Endodermal cell (in vitro differentiated cells): ENCODE measurements at regions not wholly inside any gene's neighbourhood (a gene's known extent, or its start where the extent isn't known, plus 50 kb on each side); places are given as distances from the start of the nearest gene placed in this dataset.

Experiments used
- DNase-seq: peaks from one replicate; pipeline ENCODE4 v3.0.0-alpha.2; 2017
- H3K27ac ChIP-seq: 2 replicates; pipeline ENCODE4 v1.5.1; 2013; ENCODE audit warnings: mild to moderate bottlenecking, low read depth, low read length, moderate library complexity
- H3K27me3 ChIP-seq: 2 replicates; pipeline ENCODE4 v1.6.1; 2013; ENCODE audit warnings: mild to moderate bottlenecking, low read length, moderate library complexity; ENCODE audit not compliant: insufficient read depth, control insufficient read depth, poor library complexity, severe bottlenecking
- H3K36me3 ChIP-seq: 2 replicates; pipeline ENCODE4 v1.7.0; 2013; ENCODE audit warnings: mild to moderate bottlenecking, low read length, moderate library complexity; ENCODE audit not compliant: control insufficient read depth, insufficient read depth
- H3K4me1 ChIP-seq: one replicate; pipeline ENCODE4 v1.7.0; 2013; ENCODE audit warnings: low read length; ENCODE audit not compliant: control insufficient read depth, insufficient read depth
- H3K4me3 ChIP-seq: 2 replicates; pipeline ENCODE4 v1.5.1; 2013; ENCODE audit warnings: mild to moderate bottlenecking, low read length, moderate library complexity
- H3K9ac ChIP-seq: 2 replicates; pipeline ENCODE4 v1.6.1; 2013; ENCODE audit warnings: mild to moderate bottlenecking, low read length, moderate library complexity; ENCODE audit not compliant: poor library complexity, severe bottlenecking; ENCODE audit errors: extremely low read depth
- H3K9me3 ChIP-seq: 2 replicates; pipeline ENCODE4 v1.6.1; 2013; ENCODE audit warnings: mild to moderate bottlenecking, low read length, moderate library complexity; ENCODE audit not compliant: control insufficient read depth
- H3K27ac Mint-ChIP-seq: 2 replicates; pipeline ENCODE4 v1.8.0; 2020; ENCODE audit warnings: mixed read lengths
- H3K27me3 Mint-ChIP-seq: 2 replicates; pipeline ENCODE4 v1.8.0; 2021; ENCODE audit warnings: mild to moderate bottlenecking, mixed read lengths; ENCODE audit not compliant: insufficient read depth
- H3K36me3 Mint-ChIP-seq: 2 replicates; pipeline ENCODE4 v1.8.0; 2020; ENCODE audit warnings: low read depth, mixed read lengths
- H3K4me1 Mint-ChIP-seq: 2 replicates; pipeline ENCODE4 v1.8.0; 2020; ENCODE audit warnings: mixed read lengths
- H3K4me3 Mint-ChIP-seq: 2 replicates; pipeline ENCODE4 v1.8.0; 2020; ENCODE audit warnings: mild to moderate bottlenecking, moderate library complexity, mixed read lengths
- H3K9me3 Mint-ChIP-seq: 2 replicates; pipeline ENCODE4 v1.8.0; 2020; ENCODE audit warnings: mild to moderate bottlenecking, mixed read lengths
- WGBS, 2 experiments: methylation state at CpG; one replicate each; pipeline versions ENCODE4 v1.1.5 to v1.1.7; 2013; ENCODE audit warnings: missing lambda C conversion rate in 2 of 2, mixed read lengths in 1 of 2; ENCODE audit not compliant: insufficient coverage in 1 of 2, insufficient read length in 1 of 2; 5-methylcytosine and 5-hydroxymethylcytosine counted together
- TF ChIP-seq, protein P1 (sequence below): fragments of 200-600 bp; sonication (generic); conservative IDR thresholded peaks from 2 replicates; pipeline ENCODE4 v1.5.0; 2021; ENCODE audit warnings: antibody characterized with exemption, mild to moderate bottlenecking

- Histone ChIP-seq H3K27ac (no peak overlapping the region), H3K4me1 (no peaks in the 10 kb centered on the region), H3K4me3 (no peak overlapping the region), H3K9me3 (no peaks in the 10 kb centered on the region), H3K36me3 (no peaks in the 10 kb centered on the region), H3K27me3 (no peaks in the 10 kb centered on the region), H3K9ac (no peak overlapping the region)
- Mint-ChIP-seq H3K4me3 (no peak overlapping the region), H3K4me1 (no peaks in the 10 kb centered on the region), H3K27me3 (no peaks in the 10 kb centered on the region), H3K27ac (no peak overlapping the region), H3K9me3 (no peaks in the 10 kb centered on the region), H3K36me3 (no peaks in the 10 kb centered on the region)
- TF ChIP-seq, protein P1, sequence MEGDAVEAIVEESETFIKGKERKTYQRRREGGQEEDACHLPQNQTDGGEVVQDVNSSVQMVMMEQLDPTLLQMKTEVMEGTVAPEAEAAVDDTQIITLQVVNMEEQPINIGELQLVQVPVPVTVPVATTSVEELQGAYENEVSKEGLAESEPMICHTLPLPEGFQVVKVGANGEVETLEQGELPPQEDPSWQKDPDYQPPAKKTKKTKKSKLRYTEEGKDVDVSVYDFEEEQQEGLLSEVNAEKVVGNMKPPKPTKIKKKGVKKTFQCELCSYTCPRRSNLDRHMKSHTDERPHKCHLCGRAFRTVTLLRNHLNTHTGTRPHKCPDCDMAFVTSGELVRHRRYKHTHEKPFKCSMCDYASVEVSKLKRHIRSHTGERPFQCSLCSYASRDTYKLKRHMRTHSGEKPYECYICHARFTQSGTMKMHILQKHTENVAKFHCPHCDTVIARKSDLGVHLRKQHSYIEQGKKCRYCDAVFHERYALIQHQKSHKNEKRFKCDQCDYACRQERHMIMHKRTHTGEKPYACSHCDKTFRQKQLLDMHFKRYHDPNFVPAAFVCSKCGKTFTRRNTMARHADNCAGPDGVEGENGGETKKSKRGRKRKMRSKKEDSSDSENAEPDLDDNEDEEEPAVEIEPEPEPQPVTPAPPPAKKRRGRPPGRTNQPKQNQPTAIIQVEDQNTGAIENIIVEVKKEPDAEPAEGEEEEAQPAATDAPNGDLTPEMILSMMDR, result no peak
- no peak for DNase-seq
- 90 to 92% methylated on average over 3 of the region's 3 CpGs for WGBS, 2 experiments
Observed at GRCh38 chr1:98482611-98483010, 178.9 kb upstream of the SNX7 start.

DNA sequence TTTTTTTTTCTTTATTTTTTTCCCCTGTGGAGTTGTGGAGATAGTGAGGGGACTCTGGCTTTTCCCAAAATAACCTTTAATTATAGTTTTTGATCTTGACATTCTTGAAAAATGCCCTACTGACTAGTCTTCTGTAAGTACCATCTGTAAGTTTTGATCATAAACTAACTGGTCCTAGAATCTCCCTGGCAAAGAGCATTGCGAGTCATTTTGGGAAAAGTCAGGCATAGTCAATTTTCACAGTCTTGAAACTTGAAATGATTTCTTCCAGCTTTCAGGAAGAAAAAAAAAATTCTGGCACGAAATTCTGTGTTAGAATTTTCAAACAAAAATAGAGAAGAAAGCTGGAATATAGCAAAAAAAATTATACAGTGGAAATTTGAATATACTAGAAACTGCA lies 181.2 kb upstream of the SNX7 start:
- Mint-ChIP-seq H3K4me1 (peaks cover 1% of the 10 kb centered on the region), H3K27ac (no peak overlapping the region), H3K9me3 (no peaks in the 10 kb centered on the region), H3K27me3 (no peaks in the 10 kb centered on the region), H3K4me3 (no peak overlapping the region), H3K36me3 (no peaks in the 10 kb centered on the region)
- DNase-seq, result no peak
- 73 to 100% methylated on average over 1 to 2 of the region's 2 CpGs for WGBS, 2 experiments
- Histone ChIP-seq H3K36me3 (no peaks in the 10 kb centered on the region), H3K9ac (no peak overlapping the region), H3K27me3 (no peaks in the 10 kb centered on the region), H3K4me1 (no peaks in the 10 kb centered on the region), H3K4me3 (no peak overlapping the region), H3K9me3 (no peaks in the 10 kb centered on the region), H3K27ac (no peak overlapping the region)
- TF ChIP-seq, protein P1, result no peak

DNA sequence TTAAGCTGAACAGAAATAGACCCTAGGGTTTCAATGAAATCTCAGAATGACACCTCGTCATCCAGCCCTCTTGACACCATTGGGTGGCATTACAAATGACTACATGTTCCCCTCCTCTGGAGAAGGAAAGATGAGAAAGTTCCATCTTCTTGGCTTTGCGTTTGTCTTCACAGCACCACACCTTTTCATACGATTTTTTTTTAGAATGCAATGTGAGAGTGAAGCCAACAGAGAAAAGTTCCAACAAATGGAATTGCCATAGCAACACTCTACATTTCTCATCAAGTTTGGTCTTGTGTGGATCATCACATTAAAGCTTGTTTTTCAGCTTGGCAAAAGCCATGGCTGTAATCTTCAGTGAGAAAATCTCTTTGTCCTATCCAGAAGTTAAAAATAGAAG lies 183.4 kb upstream of the SNX7 start:
- no peak overlapping the region for H3K27ac Mint-ChIP-seq

More for the DNA sequence above, 183.4 kb upstream of the SNX7 start:
- Mint-ChIP-seq H3K36me3 (no peaks in the 10 kb centered on the region), H3K4me1 (peaks cover 1% of the 10 kb centered on the region), H3K4me3 (no peak overlapping the region), H3K9me3 (no peaks in the 10 kb centered on the region), H3K27me3 (no peaks in the 10 kb centered on the region)
- H3K4me1 ChIP-seq, result no peaks in the 10 kb centered on the region
- DNase-seq, result no peak
- TF ChIP-seq, protein P1, result no peak
- WGBS, 2 experiments, result 75 to 85% methylated on average over 1 to 3 of the region's 3 CpGs
- no peaks in the 10 kb centered on the region for H3K9me3 ChIP-seq
- no peak overlapping the region for H3K9ac ChIP-seq
- no peaks in the 10 kb centered on the region for H3K27me3 ChIP-seq
- H3K36me3 ChIP-seq, result no peaks in the 10 kb centered on the region
- H3K27ac ChIP-seq, result no peak overlapping the region
- H3K4me3 ChIP-seq, result no peak overlapping the region
